GM12873 (cell line): ENCODE measurements at regions not wholly inside any gene's neighbourhood (a gene's known extent, or its start where the extent isn't known, plus 50 kb on each side); places are given as distances from the start of the nearest gene placed in this dataset.

Experiments
- CTCF ChIP-seq: IDR thresholded peaks from 2 replicates; pipeline ENCODE4 v1.5.1; 2012; ENCODE audit warnings: low read depth, mild to moderate bottlenecking, moderate library complexity, low read length, control low read depth; ENCODE audit not compliant: insufficient read depth; ENCODE audit errors: missing control alignments

GRCh38 chr4:128475597-128475996, 188.0 kb upstream of the PGRMC2 start:
- TF ChIP-seq CTCF = no peak

- TF ChIP-seq CTCF = no peak
Observed at GRCh38 chr4:128471576-128471975, 184.0 kb upstream of the PGRMC2 start.

- no peak for TF ChIP-seq CTCF
Observed at GRCh38 chr4:128470492-128471053, 183.0 kb upstream of the PGRMC2 start.

GRCh38 chr4:128468123-128468989, 180.7 kb upstream of the PGRMC2 start:
- no peak for TF ChIP-seq CTCF

GRCh38 chr4:128465523-128465922, 177.9 kb upstream of the PGRMC2 start:
- TF ChIP-seq CTCF = no peak

- no peak for TF ChIP-seq CTCF
Observed at GRCh38 chr4:128463006-128463405, 175.4 kb upstream of the PGRMC2 start.

GRCh38 chr4:128462103-128462783, 174.6 kb upstream of the PGRMC2 start:
- TF ChIP-seq CTCF = no peak
